ENCODE measurements at regions not wholly inside any gene's neighbourhood (a gene's known extent, or its start where the extent isn't known, plus 50 kb on each side); places are given as distances from the start of the nearest gene placed in this dataset.
"Not testable (repeated sequence)": the region's sequence is repeated elsewhere in the genome, so short reads cannot be mapped to it uniquely, and the experiment has no call there.

DNA sequence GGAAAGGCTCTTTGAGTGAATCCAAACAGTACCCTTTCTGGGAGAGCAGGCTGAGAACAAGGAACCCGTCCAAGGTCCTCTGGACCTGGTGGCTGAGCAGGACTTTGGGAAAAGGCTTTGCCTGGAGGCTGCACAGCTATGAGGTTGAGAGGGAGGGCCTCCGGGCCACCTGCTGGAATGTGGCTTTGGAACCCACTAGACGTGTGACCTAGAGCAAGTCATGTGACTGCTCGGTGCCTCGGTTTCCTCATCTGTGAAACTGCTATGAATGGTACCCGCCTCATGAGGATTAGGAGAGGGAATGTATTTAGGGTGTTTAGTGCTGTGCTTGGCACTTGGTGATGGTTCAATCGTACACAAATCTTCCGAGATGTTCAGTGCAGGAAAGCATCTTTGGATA lies 50.4 kb downstream of the HAPSTR1 start:
- Mint-ChIP-seq H3K27ac (no peak overlapping the region), H3K9me3 (ENCODE audit: low read depth) (no peaks in the 10 kb centered on the region), H3K4me3 (no peak overlapping the region), H3K36me3 (no peaks in the 10 kb centered on the region), H3K4me1 (peaks cover 9% of the 10 kb centered on the region), H3K27me3 (peaks cover 2% of the 10 kb centered on the region)
- CTCF ChIA-PET, result no interaction called here
- ATAC-seq (no peak), DNase-seq (no peak)

- no peak for DNase-seq
- peaks cover 6% of the 10 kb centered on the region for H3K4me1 Mint-ChIP-seq
- H3K27me3 Mint-ChIP-seq, result no peaks in the 10 kb centered on the region
- H3K9me3 Mint-ChIP-seq (ENCODE audit: low read depth), result no peaks in the 10 kb centered on the region
- ATAC-seq, result no peak
- CTCF ChIA-PET, result no interaction called here
- H3K36me3 Mint-ChIP-seq, result no peaks in the 10 kb centered on the region
- H3K27ac Mint-ChIP-seq, result no peak overlapping the region
- no peak overlapping the region for H3K4me3 Mint-ChIP-seq
Observed at GRCh38 chr16:9144106-9144505, 52.7 kb downstream of the HAPSTR1 start.

DNA sequence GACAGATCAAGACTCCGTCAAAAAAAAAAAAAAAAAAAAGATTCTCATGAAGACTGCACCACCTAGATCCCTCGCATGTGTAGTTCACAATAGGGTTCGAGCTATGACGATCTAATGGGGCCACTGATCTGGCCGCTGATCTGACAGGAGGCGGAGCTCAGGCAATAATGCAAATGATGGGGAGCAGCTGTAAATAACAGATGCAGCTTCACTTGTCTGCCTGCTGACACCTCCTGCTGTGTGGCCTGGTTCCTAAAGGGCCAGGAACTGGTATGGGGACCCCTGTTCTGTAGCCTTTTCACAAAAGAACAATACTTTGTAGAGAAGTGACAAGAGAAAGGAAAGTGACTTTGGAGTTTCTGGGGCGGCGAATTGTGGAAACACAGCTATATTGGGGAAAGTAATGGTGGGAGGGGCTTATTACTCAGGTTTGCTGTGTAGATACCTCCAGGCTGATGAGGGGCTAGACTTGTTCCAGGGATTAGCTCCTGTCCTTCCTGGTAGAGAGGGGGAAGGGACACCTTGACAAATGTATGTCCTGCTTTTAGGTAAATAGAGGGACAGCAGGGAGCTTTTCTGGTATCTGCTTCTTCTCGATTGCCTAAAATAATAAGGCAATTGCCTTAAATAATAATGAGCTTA lies 57.1 kb downstream of the HAPSTR1 start:
- Mint-ChIP-seq H3K4me3 (no peak overlapping the region), H3K36me3 (no peaks in the 10 kb centered on the region), H3K27ac (no peak overlapping the region), H3K4me1 (no peaks in the 10 kb centered on the region), H3K9me3 (ENCODE audit: low read depth) (peaks cover 6% of the 10 kb centered on the region), H3K27me3 (peaks cover 2% of the 10 kb centered on the region)
- DNase-seq (no peak), ATAC-seq (no peak)
- CTCF ChIA-PET, result interaction anchor here (1.2 to 1.7 kb wide), 3 partner anchors 9 to 139 kb away, joined by 3 to 7 read pairs (median 6); no protein-coding TSS in a partner anchor

- CTCF ChIA-PET, result no interaction called here
- H3K36me3 Mint-ChIP-seq, result no peaks in the 10 kb centered on the region
- peaks cover 17% of the 10 kb centered on the region for H3K27me3 Mint-ChIP-seq
- ATAC-seq, result no peak
- H3K4me3 Mint-ChIP-seq, result no peak overlapping the region
- no peak for DNase-seq
- no peak overlapping the region for H3K27ac Mint-ChIP-seq
- H3K4me1 Mint-ChIP-seq, result no peaks in the 10 kb centered on the region
- peaks cover 8% of the 10 kb centered on the region for H3K9me3 Mint-ChIP-seq (ENCODE audit: low read depth)
Observed at GRCh38 chr16:9151074-9151473, 59.6 kb downstream of the HAPSTR1 start.

- no peaks in the 10 kb centered on the region for H3K36me3 Mint-ChIP-seq
- no peaks in the 10 kb centered on the region for H3K4me1 Mint-ChIP-seq
- ATAC-seq, result no peak
- CTCF ChIA-PET, result no interaction called here
- H3K9me3 Mint-ChIP-seq (ENCODE audit: low read depth), result peaks cover 8% of the 10 kb centered on the region
- no peak overlapping the region for H3K27ac Mint-ChIP-seq
- no peak for DNase-seq
- H3K4me3 Mint-ChIP-seq, result no peak overlapping the region
- peaks cover 17% of the 10 kb centered on the region for H3K27me3 Mint-ChIP-seq
Observed at GRCh38 chr16:9151597-9151996, 60.2 kb downstream of the HAPSTR1 start.

GRCh38 chr16:9152649-9153501 lies 61.4 kb downstream of the HAPSTR1 start:
- Mint-ChIP-seq H3K27ac (no peak overlapping the region), H3K36me3 (no peaks in the 10 kb centered on the region), H3K4me3 (no peak overlapping the region), H3K27me3 (peaks cover 26% of the 10 kb centered on the region), H3K4me1 (no peaks in the 10 kb centered on the region), H3K9me3 (ENCODE audit: low read depth) (peaks cover 8% of the 10 kb centered on the region)
- DNase-seq (no peak), ATAC-seq (no peak)
- CTCF ChIA-PET, result no interaction called here

DNA sequence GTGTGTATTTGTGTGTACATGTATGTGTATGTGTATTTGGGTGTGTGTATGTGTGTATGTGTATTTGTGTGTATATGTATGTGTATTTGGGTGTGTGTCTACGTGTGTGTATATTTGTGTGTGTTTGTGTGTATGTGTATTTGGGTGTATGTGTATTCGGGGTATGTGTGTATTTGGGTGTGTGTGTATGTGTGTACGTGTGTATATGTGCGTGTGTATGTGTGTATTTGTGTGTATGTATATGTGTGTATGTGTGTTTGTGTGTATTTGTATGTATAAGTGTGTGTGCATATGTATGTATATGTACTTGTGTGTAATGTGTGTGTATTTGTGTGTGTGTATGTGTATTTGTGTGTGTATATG lies 62.0 kb downstream of the HAPSTR1 start:
- H3K9me3 Mint-ChIP-seq (ENCODE audit: low read depth), result peaks cover 8% of the 10 kb centered on the region
- H3K27ac Mint-ChIP-seq, result no peak overlapping the region
- DNase-seq, result no peak
- H3K27me3 Mint-ChIP-seq, result peaks cover 26% of the 10 kb centered on the region
- CTCF ChIA-PET, result no interaction called here
- no peak for ATAC-seq
- H3K4me3 Mint-ChIP-seq, result no peak overlapping the region
- H3K36me3 Mint-ChIP-seq, result no peaks in the 10 kb centered on the region
- no peaks in the 10 kb centered on the region for H3K4me1 Mint-ChIP-seq

DNA sequence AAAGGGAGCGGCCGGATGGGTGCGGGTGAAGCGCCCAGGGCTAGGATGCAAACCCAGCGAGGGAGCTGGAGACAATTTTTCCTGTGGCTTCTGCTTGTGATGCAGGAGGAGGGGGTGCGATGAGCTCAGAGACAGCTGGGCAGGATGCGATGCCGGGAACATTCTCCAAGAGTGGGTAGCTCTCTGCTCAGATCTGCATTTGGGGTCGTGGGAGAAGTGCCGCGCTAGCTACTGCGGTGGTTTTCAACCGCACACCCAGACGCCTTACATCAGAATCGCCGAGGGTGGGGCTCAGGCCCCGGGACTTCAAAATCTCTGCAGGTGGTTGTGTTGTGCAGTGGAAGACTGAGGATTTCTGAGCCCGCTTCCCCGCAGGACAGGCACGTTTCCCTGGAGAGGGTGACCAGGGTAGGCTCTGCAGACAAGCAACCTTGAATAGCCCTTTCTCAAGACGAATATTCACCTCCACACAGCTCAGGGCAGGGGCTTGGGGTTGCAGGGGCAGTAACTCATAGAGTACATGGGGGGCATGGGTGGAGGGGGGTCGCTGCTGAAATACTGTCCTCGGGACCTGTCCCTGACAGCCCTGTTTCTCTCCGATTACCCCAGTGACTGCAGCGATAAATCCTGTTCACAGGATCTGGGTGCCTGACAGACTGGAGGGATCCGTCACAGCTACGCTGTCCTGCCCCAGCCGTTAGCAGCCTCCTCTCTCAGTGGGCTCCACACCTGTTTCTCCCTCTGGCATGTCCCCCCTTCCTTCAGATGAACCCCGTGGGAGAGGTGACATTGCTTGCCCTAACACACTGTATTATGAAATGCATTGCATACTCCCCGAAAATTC lies 63.3 kb downstream of the HAPSTR1 start:
- H3K27ac Mint-ChIP-seq, result no peak overlapping the region
- ATAC-seq (no peak), DNase-seq (no peak)
- H3K9me3 Mint-ChIP-seq (ENCODE audit: low read depth), result peaks cover 8% of the 10 kb centered on the region
- peaks cover 30% of the 10 kb centered on the region for H3K27me3 Mint-ChIP-seq
- CTCF ChIA-PET, result no interaction called here
- no peaks in the 10 kb centered on the region for H3K4me1 Mint-ChIP-seq
- H3K4me3 Mint-ChIP-seq, result no peak overlapping the region
- H3K36me3 Mint-ChIP-seq, result no peaks in the 10 kb centered on the region

DNA sequence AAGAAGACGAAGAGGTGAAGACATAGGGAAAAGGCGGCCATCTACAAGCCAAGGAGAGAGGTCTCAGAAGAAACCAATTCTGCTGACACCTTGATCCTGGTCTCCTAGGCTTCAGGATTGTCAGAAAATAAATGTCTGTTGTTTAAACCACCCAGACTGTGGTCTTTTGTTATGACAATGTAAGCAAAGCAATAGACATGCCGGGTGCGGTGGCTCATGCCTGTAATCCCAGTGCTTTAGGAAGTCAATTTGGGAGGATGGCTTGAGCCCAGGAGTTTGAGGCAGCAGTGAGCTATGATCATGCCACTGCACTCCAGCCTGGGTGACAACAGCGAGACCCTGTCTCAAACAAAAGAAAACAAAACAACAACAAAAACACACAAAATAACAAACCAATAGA lies 64.4 kb downstream of the HAPSTR1 start:
- Mint-ChIP-seq H3K27me3 (peaks cover 34% of the 10 kb centered on the region), H3K27ac (no peak overlapping the region), H3K4me1 (no peaks in the 10 kb centered on the region), H3K9me3 (ENCODE audit: low read depth) (peaks cover 8% of the 10 kb centered on the region), H3K36me3 (no peaks in the 10 kb centered on the region), H3K4me3 (no peak overlapping the region)
- CTCF ChIA-PET, result no interaction called here
- ATAC-seq (no peak), DNase-seq (no peak)

GRCh38 chr16:9159839-9160550 lies 68.6 kb downstream of the HAPSTR1 start:
- Mint-ChIP-seq H3K4me3 (no peak overlapping the region), H3K36me3 (no peaks in the 10 kb centered on the region), H3K4me1 (no peaks in the 10 kb centered on the region), H3K27ac (no peak overlapping the region), H3K9me3 (ENCODE audit: low read depth) (no peaks in the 10 kb centered on the region), H3K27me3 (peaks cover 21% of the 10 kb centered on the region)
- CTCF ChIA-PET, result interaction anchor here (1.0 kb wide), 1 partner anchor 21 kb away, joined by 5 read pairs; no protein-coding TSS in a partner anchor
- DNase-seq, result peak; percentile 50
- peak; percentile 42 for ATAC-seq

DNA sequence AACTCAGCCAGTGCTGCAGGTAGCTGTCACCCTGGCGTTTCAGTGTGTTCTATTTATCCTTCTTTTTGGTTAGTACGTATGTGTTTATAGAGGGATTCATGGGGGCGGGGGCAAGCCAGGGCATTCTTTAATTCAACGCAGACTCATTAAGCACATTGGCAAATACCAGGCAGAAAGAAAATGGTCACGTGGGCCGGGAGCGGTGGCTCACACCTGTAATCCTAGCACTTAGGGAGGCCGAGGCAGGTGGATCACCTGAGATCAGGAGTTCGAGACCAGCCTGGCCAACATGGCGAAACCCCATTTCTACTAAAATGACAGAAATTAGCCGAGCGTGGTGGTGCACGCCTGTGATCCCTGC lies 69.1 kb downstream of the HAPSTR1 start:
- no peaks in the 10 kb centered on the region for H3K4me1 Mint-ChIP-seq
- ATAC-seq (no peak), DNase-seq (no peak)
- no peak overlapping the region for H3K4me3 Mint-ChIP-seq
- no peaks in the 10 kb centered on the region for H3K9me3 Mint-ChIP-seq (ENCODE audit: low read depth)
- H3K27ac Mint-ChIP-seq, result no peak overlapping the region
- H3K27me3 Mint-ChIP-seq, result peaks cover 17% of the 10 kb centered on the region
- no peaks in the 10 kb centered on the region for H3K36me3 Mint-ChIP-seq
- CTCF ChIA-PET, result interaction anchor here (1.0 kb wide), 1 partner anchor 22 kb away, joined by 5 read pairs; no protein-coding TSS in a partner anchor

GRCh38 chr16:9165681-9166080 lies 74.2 kb downstream of the HAPSTR1 start:
- CTCF ChIA-PET, result no interaction called here
- Mint-ChIP-seq H3K4me1 (no peaks in the 10 kb centered on the region), H3K27ac (no peak overlapping the region), H3K27me3 (no peaks in the 10 kb centered on the region), H3K9me3 (ENCODE audit: low read depth) (no peaks in the 10 kb centered on the region), H3K36me3 (no peaks in the 10 kb centered on the region), H3K4me3 (no peak overlapping the region)
- DNase-seq (no peak), ATAC-seq (no peak)

- not testable (repeated sequence) for H3K4me1 Mint-ChIP-seq; H3K27ac Mint-ChIP-seq; H3K36me3 Mint-ChIP-seq; H3K4me3 Mint-ChIP-seq; ATAC-seq; H3K9me3 Mint-ChIP-seq (ENCODE audit: low read depth); H3K27me3 Mint-ChIP-seq; DNase-seq
- CTCF ChIA-PET, result interaction anchor here (0.7 kb wide), 1 partner anchor 119 kb away, joined by 4 read pairs; no protein-coding TSS in a partner anchor
Observed at GRCh38 chr16:9166326-9166993, 75.0 kb downstream of the HAPSTR1 start.

All from activated CD8-positive, alpha-beta memory T cell treated with anti-CD3 and anti-CD28 coated beads, Interleukin-2, amount 10 ng/mL, durations not matched to agents 7 days and 5 days (primary cell).